ENCODE measurements at regions not wholly inside any gene's neighbourhood (a gene's known extent, or its start where the extent isn't known, plus 50 kb on each side); places are given as distances from the start of the nearest gene placed in this dataset.

- no peak for DNase-seq
Observed at GRCh38 chr18:56545464-56545863, 92.9 kb downstream of the TXNL1 start.

DNA sequence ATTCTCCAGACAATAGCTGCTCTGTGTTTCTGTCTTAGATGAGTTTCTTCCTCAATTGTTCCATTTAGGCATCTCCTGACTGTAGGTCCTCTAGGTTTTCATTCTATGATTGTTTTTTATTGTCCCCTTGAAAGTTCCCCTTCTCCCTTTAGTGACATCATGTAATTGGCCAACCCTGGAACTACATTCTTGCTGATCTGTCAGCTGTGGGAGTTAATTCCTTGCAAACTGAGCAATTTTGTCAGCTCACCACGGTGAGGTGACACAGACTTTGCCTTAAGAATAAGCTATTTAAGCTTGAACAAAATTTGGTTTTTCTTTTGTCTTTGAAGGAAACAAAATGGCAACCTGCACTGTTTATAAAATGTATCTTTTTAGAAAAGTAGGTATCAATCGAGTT lies 95.9 kb downstream of the TXNL1 start:
- DNase-seq, result no peak

GRCh38 chr18:56541793-56542192 lies 96.6 kb downstream of the TXNL1 start:
- no peak for DNase-seq

DNA sequence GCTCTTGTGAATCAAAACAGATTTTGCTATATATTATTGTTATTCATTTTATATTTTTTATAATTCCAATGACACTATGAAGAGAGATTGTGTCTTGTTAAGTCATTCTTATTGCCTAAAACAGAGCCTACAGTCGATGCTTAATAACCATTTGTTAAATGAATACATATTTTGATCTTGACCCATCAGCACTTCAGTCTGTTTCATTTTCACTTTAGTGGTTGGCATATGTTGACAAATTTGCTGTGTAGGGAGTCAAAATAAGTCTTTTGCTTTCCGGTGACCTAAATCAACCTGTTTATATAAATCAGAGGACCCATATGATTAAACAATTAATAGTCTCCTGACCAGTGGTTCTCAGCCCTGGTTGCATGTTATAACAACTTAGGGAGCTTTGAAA lies 97.1 kb downstream of the TXNL1 start:
- DNase-seq, result no peak

GRCh38 chr18:56538746-56539145 lies 99.6 kb downstream of the TXNL1 start:
- DNase-seq, result no peak

DNA sequence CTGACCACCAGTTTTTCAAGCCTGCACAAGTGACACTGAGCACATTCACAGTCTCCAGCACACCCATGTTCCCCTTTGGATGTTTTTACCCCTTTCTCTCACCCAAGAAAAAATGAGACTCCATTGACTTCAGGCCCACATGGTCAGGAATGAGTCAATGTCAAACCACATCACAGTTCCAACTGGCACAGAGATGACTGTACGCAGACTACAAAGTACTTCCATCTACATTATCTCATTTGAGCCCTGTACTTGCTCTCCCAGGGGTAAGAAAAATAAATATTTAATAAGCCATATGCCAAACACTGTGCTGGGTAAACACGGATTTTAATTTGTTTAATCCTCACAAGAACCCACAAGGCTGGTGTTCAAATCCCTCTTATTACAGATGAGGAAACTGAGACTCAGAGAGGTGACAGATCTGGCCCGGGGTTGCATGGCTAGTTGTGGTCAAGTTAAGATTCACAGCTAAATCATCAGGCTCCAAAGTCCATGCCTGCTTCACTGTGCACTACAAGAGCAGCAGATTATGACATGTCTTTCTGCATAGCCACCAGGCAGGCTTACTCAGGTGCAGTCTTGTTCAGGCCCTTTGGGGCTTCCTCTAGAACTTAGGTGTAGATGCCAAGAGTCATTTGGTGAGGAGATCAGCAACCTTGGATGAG lies 106.1 kb downstream of the TXNL1 start:
- no peak for DNase-seq

- no peak for DNase-seq
Observed at GRCh38 chr18:56522816-56523215, 115.6 kb downstream of the TXNL1 start.

GRCh38 chr18:56521263-56521662 lies 117.1 kb downstream of the TXNL1 start:
- DNase-seq, result no peak

DNA sequence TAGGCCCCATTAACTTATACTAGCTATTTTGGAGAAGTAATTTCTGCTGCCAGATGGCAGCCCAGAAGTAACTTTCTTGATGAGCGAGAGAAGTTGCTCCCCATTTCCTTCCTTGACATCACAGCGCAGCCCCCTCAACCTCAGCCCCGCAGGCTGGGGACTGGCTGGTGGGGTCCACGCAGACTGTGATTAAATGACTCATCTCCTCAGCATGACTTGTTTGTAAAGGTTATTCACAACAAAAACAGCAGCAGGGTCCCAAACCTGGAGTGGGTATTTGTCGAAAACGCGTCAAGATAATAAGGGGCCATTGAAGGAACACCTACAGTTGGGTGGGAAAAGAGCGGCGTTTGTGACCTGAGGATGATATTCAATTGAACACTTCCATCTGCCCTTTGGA lies 120.6 kb downstream of the TXNL1 start:
- DNase-seq, result no peak

DNA sequence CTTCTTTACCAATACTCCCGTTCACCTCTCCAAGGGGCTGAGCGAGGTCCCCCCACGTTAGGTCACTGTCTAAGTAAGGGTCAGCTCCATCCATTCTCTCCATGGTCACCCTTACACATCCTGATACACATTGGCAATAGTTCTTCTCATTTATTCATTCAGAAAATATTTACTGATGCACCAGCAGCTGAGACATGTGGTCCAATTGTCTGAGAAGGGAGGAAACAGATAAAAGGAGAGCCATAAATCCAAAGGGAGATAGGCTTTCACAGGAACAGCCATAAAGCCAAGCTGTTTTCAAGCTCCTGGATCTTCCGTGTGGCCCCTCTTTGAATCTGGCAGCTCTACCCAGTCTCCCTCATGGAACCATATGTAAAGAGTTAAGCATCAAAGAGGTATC lies 121.2 kb downstream of the TXNL1 start:
- no peak for DNase-seq

GRCh38 chr18:56516789-56517188 lies 121.6 kb downstream of the TXNL1 start:
- DNase-seq, result no peak

- no peak for DNase-seq
Observed at GRCh38 chr18:56515522-56515921, 122.9 kb downstream of the TXNL1 start.

DNA sequence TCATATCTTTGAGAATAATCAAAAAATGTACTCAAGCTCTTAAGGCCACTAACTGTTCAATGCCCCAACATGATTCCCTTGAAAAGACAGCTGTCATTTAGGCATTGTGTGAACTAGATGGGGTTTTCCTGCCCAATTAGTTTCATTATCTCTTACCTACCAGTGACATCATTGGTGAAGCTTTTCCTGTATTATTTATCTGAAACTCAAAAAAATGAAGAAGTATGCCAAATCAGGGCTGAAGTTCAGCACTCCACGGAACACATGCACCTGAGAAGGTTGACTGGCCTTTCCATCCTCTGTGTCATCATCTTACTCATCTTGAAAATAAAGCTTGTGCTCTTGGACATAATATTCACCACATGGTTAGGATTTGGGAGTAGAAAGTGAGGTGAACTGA lies 126.4 kb downstream of the TXNL1 start:
- DNase-seq, result no peak

DNA sequence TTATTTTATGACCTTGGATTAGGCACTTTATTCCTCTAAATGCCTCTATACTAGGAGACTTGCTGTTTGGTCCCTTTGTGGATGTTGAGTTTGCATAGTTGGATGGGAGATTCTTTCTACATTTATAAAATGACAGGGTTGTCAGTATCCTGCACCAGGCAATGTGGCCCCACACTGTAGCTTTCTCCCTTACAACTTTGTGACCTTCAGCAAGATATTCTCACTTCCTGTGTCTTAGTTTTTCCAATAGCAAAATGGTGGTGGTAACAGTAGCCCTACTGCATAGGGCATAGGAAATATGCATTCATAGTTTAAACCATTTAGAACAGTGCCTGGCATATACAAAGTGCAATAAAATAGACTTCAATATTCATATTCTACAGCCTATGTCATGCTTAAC lies 128.3 kb downstream of the TXNL1 start:
- DNase-seq, result no peak

DNA sequence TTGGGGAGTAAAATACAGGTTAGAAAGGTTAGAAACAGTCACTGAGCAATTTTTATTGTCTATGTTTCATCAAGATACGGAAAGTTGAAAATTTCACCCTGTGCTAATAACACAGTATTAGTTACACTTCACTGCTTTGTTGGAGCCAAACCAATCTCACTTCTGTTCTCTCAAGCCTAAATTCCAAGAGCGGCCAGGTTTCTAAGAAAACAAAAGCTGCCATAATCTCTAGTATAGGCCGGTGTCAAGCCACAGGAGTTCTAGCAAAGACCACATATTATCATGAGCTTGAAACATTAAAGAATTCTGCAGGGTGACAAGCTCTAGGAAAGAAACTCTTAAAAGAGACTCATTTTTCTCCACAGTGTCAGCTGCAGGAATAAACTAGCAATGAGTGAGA lies 128.7 kb downstream of the TXNL1 start:
- DNase-seq, result no peak

GRCh38 chr18:56508370-56509036 lies 129.9 kb downstream of the TXNL1 start:
- DNase-seq, result no peak

- no peak for DNase-seq
Observed at GRCh38 chr18:56505971-56506370, 132.4 kb downstream of the TXNL1 start.

- no peak for DNase-seq
Observed at GRCh38 chr18:56505293-56505692, 133.1 kb downstream of the TXNL1 start.

DNA sequence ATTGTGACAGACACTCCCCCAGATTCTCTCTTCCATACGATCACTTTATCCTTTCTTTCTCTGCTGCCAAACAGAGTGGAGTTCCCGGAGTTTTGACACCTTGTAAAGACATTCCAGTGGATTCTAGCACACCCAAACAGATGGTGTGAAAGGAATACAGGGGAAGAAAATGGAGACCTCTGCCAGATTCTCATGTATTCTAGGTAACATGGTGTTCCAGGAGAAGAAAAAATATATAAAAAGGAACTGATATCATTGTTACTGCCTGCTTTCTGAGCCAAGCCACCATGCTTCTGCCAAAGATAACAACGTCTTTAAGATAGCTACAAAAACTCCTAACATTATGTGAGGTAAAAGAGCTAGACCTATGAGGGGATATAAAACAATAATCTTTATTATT lies 136.5 kb downstream of the TXNL1 start:
- DNase-seq, result no peak

- DNase-seq, result no peak
Observed at GRCh38 chr18:56495884-56496283, 142.5 kb downstream of the TXNL1 start.

GRCh38 chr18:56493531-56493930 lies 144.9 kb downstream of the TXNL1 start:
- no peak for DNase-seq

- DNase-seq, result no peak
Observed at GRCh38 chr18:56492136-56492535, 146.3 kb downstream of the TXNL1 start.

DNA sequence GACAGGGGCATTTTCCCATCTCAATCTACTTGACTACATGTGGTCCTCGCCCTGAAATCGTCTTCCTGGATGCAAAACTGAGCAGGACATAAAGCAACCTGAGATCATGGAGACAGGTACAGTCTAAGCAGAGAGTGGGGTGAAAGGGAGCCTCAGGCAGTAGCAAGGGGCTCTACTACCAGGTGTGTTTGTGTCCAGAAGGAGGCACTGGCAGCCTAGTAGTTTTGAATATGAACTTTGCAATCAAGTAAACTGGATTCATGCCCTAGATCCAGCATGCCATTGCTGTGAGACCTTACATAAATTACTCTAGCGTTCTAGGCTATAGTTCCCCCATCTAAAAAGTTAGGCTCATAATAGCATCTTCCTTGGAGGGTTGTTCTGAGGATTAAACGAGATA lies 147.4 kb downstream of the TXNL1 start:
- DNase-seq, result no peak

DNA sequence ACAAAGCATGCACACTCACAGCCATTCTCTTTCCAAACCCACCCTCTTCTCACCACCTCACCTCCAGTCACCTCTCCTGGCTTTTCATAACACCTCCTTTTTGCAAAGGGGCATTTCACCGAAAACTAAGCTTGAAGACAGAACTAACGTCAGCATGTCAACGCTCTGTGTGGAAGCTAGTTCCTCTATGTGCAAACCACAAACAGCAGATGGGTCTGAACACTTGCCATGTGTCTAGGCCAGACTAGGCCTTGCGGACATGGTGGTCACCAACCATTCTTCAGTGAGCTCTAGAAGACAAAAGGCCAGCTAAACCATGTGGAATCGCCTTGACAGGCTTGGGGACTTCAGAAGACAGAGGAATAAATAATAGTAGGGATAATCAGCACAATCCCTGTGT lies 148.5 kb downstream of the TXNL1 start:
- no peak for DNase-seq

DNA sequence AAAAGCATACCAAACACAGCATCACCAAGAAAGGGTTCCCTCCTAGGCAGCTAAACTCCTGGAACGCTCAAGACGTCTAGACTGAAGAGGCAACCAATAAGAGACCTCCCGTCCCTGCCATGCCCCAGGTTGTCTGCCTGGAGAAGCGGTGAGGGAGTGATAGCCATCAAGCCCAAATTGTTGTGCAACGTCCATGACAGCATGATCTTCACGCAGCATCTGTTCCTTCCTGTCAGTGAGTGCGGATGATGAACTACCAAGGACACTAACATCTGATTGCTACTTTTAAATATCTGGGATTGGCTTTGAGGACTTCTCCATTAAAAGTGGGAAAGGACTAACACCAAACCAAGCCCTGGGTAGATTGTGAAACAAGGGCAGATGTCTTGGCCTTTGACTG lies 149.7 kb downstream of the TXNL1 start:
- no peak for DNase-seq
